IMR-90 (cell line): ENCODE measurements at regions not wholly inside any gene's neighbourhood (a gene's known extent, or its start where the extent isn't known, plus 50 kb on each side); places are given as distances from the start of the nearest gene placed in this dataset.
A peak's percentile ranks its signal among the peaks of the same experiment; 100 is the strongest.

Experiments used
- ATAC-seq: fragments of 200-7000 bp; cut with Tn5 transposase; 2 replicates; pipeline ENCODE4 v1.9.1; 2020; ENCODE audit warnings: low read depth, mild to moderate bottlenecking, moderate library complexity
- BruUV-seq: library from RNA; stranded (reverse); fragments of 400-500 nt; replicated peaks from 2 replicates; lab custom pipeline; 2021; lab: Mats Ljungman, UMichigan
- CTCF ChIA-PET: fragments of 300-600 bp; formaldehyde crosslinking; extraction: SDS; loops from one replicate; lab custom pipeline; 2021; ENCODE audit warnings: antibody characterized with exemption; lab: Yijun Ruan, JAX
- POLR2A ChIA-PET: fragments of 300-600 bp; sonication (Branson Sonifier 250); formaldehyde crosslinking; loops from one replicate; lab custom pipeline; 2022; ENCODE audit warnings: antibody characterized with exemption; ENCODE audit not compliant: unreplicated experiment; lab: Charles Lee
- DNase-seq: peaks from one replicate; pipeline ENCODE4 v3.0.0; 2013
- H2AFZ ChIP-seq: replicated peaks from 2 replicates; pipeline ENCODE3; 2013; ENCODE audit warnings: low read length, mild to moderate bottlenecking; ENCODE audit not compliant: poor library complexity
- H2AK5ac ChIP-seq: 2 replicates; pipeline ENCODE4 v1.6.1; 2013; ENCODE audit warnings: low read depth, low read length, inconsistent platforms
- H2AK9ac ChIP-seq: replicated peaks from 2 replicates; pipeline ENCODE3; 2013; ENCODE audit warnings: mild to moderate bottlenecking, low read depth, low read length, moderate library complexity; ENCODE audit not compliant: poor library complexity
- H2BK120ac ChIP-seq: 2 replicates; pipeline ENCODE4 v1.6.1; 2013; ENCODE audit warnings: low read depth, low read length, inconsistent platforms
- H2BK15ac ChIP-seq: 3 replicates; pipeline ENCODE4 v1.6.1; 2013; ENCODE audit warnings: low read depth, low read length, inconsistent platforms
- H2BK20ac ChIP-seq: 2 replicates; pipeline ENCODE4 v1.6.1; 2013; ENCODE audit warnings: low read depth, mild to moderate bottlenecking, inconsistent platforms, low read length, moderate library complexity
- H2BK5ac ChIP-seq: 2 replicates; pipeline ENCODE4 v1.6.1; 2013; ENCODE audit warnings: mild to moderate bottlenecking, low read depth, low read length, inconsistent platforms; ENCODE audit not compliant: poor library complexity, severe bottlenecking
- H3K14ac ChIP-seq: replicated peaks from 2 replicates; pipeline ENCODE4 v1.6.1; 2013; ENCODE audit warnings: low read depth, low read length, inconsistent platforms
- H3K18ac ChIP-seq: 2 replicates; pipeline ENCODE4 v1.6.1; 2013; ENCODE audit warnings: low read depth, low read length, control low read depth
- H3K23ac ChIP-seq: 2 replicates; pipeline ENCODE4 v1.6.1; 2013; ENCODE audit warnings: low read depth, low read length, inconsistent platforms
- H3K27ac ChIP-seq: 2 replicates; pipeline ENCODE4 v1.5.1; 2013; ENCODE audit warnings: mild to moderate bottlenecking, control low read depth, low read length; ENCODE audit not compliant: insufficient read depth
- H3K27me3 ChIP-seq: 2 replicates; pipeline ENCODE4 v1.6.1; 2013; ENCODE audit warnings: low read length; ENCODE audit not compliant: control insufficient read depth, insufficient read depth
- H3K36me3 ChIP-seq: 2 replicates; pipeline ENCODE4 v1.6.1; 2013; ENCODE audit warnings: low read length, mixed read lengths; ENCODE audit not compliant: control insufficient read depth, insufficient read depth
- H3K4ac ChIP-seq: 2 replicates; pipeline ENCODE4 v1.6.1; 2013; ENCODE audit warnings: low read depth, low read length, inconsistent platforms
- H3K4me1 ChIP-seq: 2 replicates; pipeline ENCODE4 v1.6.1; 2013; ENCODE audit warnings: low read length, mixed read lengths; ENCODE audit not compliant: control insufficient read depth, insufficient read depth
- H3K4me2 ChIP-seq: 2 replicates; pipeline ENCODE4 v1.6.1; 2013; ENCODE audit warnings: low read depth, mild to moderate bottlenecking, control low read depth, low read length, moderate library complexity
- H3K4me3 ChIP-seq: 2 replicates; pipeline ENCODE4 v1.5.1; 2013; ENCODE audit warnings: low read depth, mild to moderate bottlenecking, control low read depth, low read length, moderate library complexity; ENCODE audit not compliant: insufficient read depth
- H3K56ac ChIP-seq: 2 replicates; pipeline ENCODE4 v1.6.1; 2013; ENCODE audit warnings: low read length, inconsistent platforms; ENCODE audit not compliant: insufficient read depth; ENCODE audit errors: extremely low read depth
- H3K79me1 ChIP-seq, 2 experiments: 2 replicates each; pipeline ENCODE4 v1.6.1; 2013; ENCODE audit warnings: low read length in 2 of 2, inconsistent platforms in 1 of 2, low read depth in 1 of 2
- H3K9ac ChIP-seq: 2 replicates; pipeline ENCODE4 v1.6.1; 2013; ENCODE audit warnings: low read depth, low read length, control low read depth
- H3K9me1 ChIP-seq: 2 replicates; pipeline ENCODE4 v1.6.1; 2013; ENCODE audit warnings: low read length, inconsistent platforms; ENCODE audit not compliant: insufficient read depth
- H3K9me3 ChIP-seq: 2 replicates; pipeline ENCODE4 v1.6.1; 2013; ENCODE audit warnings: low read length; ENCODE audit not compliant: control insufficient read depth, insufficient read depth
- H4K20me1 ChIP-seq: 2 replicates; pipeline ENCODE4 v1.6.1; 2013; ENCODE audit warnings: low read length, inconsistent platforms; ENCODE audit not compliant: insufficient read depth
- H4K5ac ChIP-seq: 2 replicates; pipeline ENCODE4 v1.6.1; 2013; ENCODE audit warnings: mild to moderate bottlenecking, low read depth, low read length, control low read depth
- H4K8ac ChIP-seq, 2 experiments: 2 replicates each; pipeline ENCODE4 v1.6.1; 2013; ENCODE audit warnings: low read depth in 2 of 2, low read length in 2 of 2, control low read depth in 1 of 2, inconsistent platforms in 1 of 2
- H4K91ac ChIP-seq: 2 replicates; pipeline ENCODE4 v1.6.1; 2013; ENCODE audit warnings: low read depth, low read length, inconsistent platforms; ENCODE audit not compliant: insufficient read depth
- BHLHE40 ChIP-seq: fragments of 150-350 bp; IDR thresholded peaks from 2 replicates; pipeline ENCODE4 v1.6.1; 2016; ENCODE audit warnings: mild to moderate bottlenecking, low read depth, low read length
- CEBPB ChIP-seq: IDR thresholded peaks from 2 replicates; pipeline ENCODE4 v1.6.1; 2012; ENCODE audit warnings: low read depth, low read length, improper control_type of control experiment
- CHD1 ChIP-seq: IDR thresholded peaks from 2 replicates; pipeline ENCODE4 v1.6.1; 2012; ENCODE audit warnings: low read depth, low read length, improper control_type of control experiment
- MAZ ChIP-seq: IDR thresholded peaks from 2 replicates; pipeline ENCODE4 v1.6.1; 2012; ENCODE audit warnings: low read depth, mild to moderate bottlenecking, low read length, improper control_type of control experiment, moderate library complexity, borderline replicate concordance
- NFE2L2 ChIP-seq: fragments of 150-350 bp; IDR thresholded peaks from 2 replicates; pipeline ENCODE4 v1.6.1; 2016; ENCODE audit warnings: low read depth, mild to moderate bottlenecking, low read length
- POLR2A ChIP-seq: IDR thresholded peaks from 2 replicates; pipeline ENCODE4 v1.6.1; 2012; ENCODE audit warnings: mild to moderate bottlenecking, low read depth, low read length
- RAD21 ChIP-seq: IDR thresholded peaks from 2 replicates; pipeline ENCODE4 v1.6.1; 2012; ENCODE audit warnings: low read length, improper control_type of control experiment
- RCOR1 ChIP-seq: IDR thresholded peaks from 2 replicates; pipeline ENCODE4 v1.6.1; 2012; ENCODE audit warnings: mild to moderate bottlenecking, low read length, improper control_type of control experiment; ENCODE audit not compliant: insufficient replicate concordance
- RFX5 ChIP-seq: IDR thresholded peaks from 2 replicates; pipeline ENCODE4 v1.8.0; 2012; ENCODE audit warnings: low read depth, mild to moderate bottlenecking, low read length, moderate library complexity
- SMC3 ChIP-seq: fragments of 150-350 bp; IDR thresholded peaks from 2 replicates; pipeline ENCODE4 v1.6.1; 2016; ENCODE audit warnings: low read depth, mild to moderate bottlenecking, antibody characterized with exemption, low read length, moderate library complexity
- WGBS, 2 experiments: methylation state at CpG; one replicate each; pipeline versions ENCODE4 v1.1.5 to v1.1.7; 2013; ENCODE audit warnings: missing lambda C conversion rate in 2 of 2; ENCODE audit not compliant: insufficient read length in 1 of 2; ENCODE audit errors: extremely low coverage in 2 of 2; 5-methylcytosine and 5-hydroxymethylcytosine counted together
- dilution Hi-C: fragments of 300-500 bp; cut with HindIII; formaldehyde crosslinking; loops from one replicate; pipeline ENCODE4 v1.14.3; 2018; ENCODE audit warnings: low sequenced_read_pairs; ENCODE audit not compliant: unreplicated experiment
- in situ Hi-C: fragments of 300-500 bp; cut with MboI; formaldehyde crosslinking; loops from 3 replicates; pipeline ENCODE4 v1.14.3; 2019; ENCODE audit warnings: low sequenced_read_pairs, inconsistent platforms, mixed read lengths
- intact Hi-C: fragments of 100-400 bp; cut with micrococcal nuclease; formaldehyde crosslinking; loops from 2 replicates; pipeline ENCODE4 v1.10.0; 2022
- TF ChIP-seq, protein P1 (sequence below): fragments of 150-350 bp; IDR thresholded peaks from 2 replicates; pipeline ENCODE4 v1.6.1; 2017; ENCODE audit warnings: mild to moderate bottlenecking, antibody characterized with exemption, low read length, low read depth
- TF ChIP-seq, protein P2 (sequence below): fragments of 150-350 bp; IDR thresholded peaks from 2 replicates; pipeline ENCODE4 v1.6.1; 2016; ENCODE audit warnings: low read depth, mild to moderate bottlenecking, low read length, moderate library complexity, borderline replicate concordance
- TF ChIP-seq, protein P3 (sequence below): conservative IDR thresholded peaks from 2 replicates; pipeline ENCODE4 v1.5.1; 2012; ENCODE audit warnings: mild to moderate bottlenecking, low read depth, low read length, improper control_type of control experiment

DNA sequence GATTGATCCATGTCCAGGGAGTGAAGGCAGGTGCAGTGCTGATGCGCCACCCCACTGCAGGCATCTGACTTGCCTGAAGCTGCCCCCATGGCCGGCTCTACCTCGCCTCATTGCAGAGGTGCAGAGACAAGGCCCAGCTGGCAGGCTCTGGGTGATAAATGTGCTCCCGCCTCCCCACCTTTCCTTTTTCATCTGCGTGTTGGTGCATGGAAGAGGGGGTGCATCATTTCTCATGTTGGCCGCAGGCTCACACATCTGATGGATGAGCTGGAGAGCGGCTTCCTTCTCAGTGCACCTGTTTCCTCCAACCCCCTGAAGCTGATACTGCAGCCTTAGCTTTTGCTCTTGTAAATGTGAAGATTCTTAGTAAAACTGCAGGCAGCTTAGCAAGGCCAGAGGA lies 306.0 kb upstream of the KAZN start:
- no peak overlapping the region for H3K9ac ChIP-seq
- intact Hi-C loops (no loop called here), dilution Hi-C loops (no loop called here), in situ Hi-C loops (no loop called here)
- H3K36me3 ChIP-seq, result no peaks in the 10 kb centered on the region
- no peak overlapping the region for H3K4ac ChIP-seq
- H2AK9ac ChIP-seq, result no peak overlapping the region
- H3K56ac ChIP-seq, result no peak overlapping the region
- no peaks in the 10 kb centered on the region for H3K9me1 ChIP-seq
- no TSS peak for BruUV-seq
- H3K4me2 ChIP-seq, result no peak overlapping the region
- ATAC-seq (no peak), DNase-seq (no peak)
- no peak overlapping the region for H4K5ac ChIP-seq
- no peak overlapping the region for H3K27ac ChIP-seq
- TF ChIP-seq, protein P1, sequence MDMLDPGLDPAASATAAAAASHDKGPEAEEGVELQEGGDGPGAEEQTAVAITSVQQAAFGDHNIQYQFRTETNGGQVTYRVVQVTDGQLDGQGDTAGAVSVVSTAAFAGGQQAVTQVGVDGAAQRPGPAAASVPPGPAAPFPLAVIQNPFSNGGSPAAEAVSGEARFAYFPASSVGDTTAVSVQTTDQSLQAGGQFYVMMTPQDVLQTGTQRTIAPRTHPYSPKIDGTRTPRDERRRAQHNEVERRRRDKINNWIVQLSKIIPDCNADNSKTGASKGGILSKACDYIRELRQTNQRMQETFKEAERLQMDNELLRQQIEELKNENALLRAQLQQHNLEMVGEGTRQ, result no peak
- no peak for TF ChIP-seq CEBPB
- TF ChIP-seq, protein P2, sequence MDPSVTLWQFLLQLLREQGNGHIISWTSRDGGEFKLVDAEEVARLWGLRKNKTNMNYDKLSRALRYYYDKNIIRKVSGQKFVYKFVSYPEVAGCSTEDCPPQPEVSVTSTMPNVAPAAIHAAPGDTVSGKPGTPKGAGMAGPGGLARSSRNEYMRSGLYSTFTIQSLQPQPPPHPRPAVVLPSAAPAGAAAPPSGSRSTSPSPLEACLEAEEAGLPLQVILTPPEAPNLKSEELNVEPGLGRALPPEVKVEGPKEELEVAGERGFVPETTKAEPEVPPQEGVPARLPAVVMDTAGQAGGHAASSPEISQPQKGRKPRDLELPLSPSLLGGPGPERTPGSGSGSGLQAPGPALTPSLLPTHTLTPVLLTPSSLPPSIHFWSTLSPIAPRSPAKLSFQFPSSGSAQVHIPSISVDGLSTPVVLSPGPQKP, result no peak
- TF ChIP-seq RFX5, result no peak
- TF ChIP-seq, protein P3, sequence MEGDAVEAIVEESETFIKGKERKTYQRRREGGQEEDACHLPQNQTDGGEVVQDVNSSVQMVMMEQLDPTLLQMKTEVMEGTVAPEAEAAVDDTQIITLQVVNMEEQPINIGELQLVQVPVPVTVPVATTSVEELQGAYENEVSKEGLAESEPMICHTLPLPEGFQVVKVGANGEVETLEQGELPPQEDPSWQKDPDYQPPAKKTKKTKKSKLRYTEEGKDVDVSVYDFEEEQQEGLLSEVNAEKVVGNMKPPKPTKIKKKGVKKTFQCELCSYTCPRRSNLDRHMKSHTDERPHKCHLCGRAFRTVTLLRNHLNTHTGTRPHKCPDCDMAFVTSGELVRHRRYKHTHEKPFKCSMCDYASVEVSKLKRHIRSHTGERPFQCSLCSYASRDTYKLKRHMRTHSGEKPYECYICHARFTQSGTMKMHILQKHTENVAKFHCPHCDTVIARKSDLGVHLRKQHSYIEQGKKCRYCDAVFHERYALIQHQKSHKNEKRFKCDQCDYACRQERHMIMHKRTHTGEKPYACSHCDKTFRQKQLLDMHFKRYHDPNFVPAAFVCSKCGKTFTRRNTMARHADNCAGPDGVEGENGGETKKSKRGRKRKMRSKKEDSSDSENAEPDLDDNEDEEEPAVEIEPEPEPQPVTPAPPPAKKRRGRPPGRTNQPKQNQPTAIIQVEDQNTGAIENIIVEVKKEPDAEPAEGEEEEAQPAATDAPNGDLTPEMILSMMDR, result no peak
- TF ChIP-seq SMC3, result no peak
- TF ChIP-seq MAZ, result no peak
- no peak for TF ChIP-seq POLR2A
- TF ChIP-seq NFE2L2, result no peak
- TF ChIP-seq RAD21, result no peak
- TF ChIP-seq RCOR1, result no peak
- no peak for TF ChIP-seq CHD1
- no peak for TF ChIP-seq BHLHE40
- H3K4me3 ChIP-seq, result no peak overlapping the region
- peaks cover 2% of the 10 kb centered on the region; the same call in 1 of the 2 replicates for H3K9me3 ChIP-seq
- peak overlapping the region; percentile 5 for H2AFZ ChIP-seq
- no peak overlapping the region for H2AK5ac ChIP-seq
- H2BK20ac ChIP-seq, result no peak overlapping the region
- no peak overlapping the region for H2BK15ac ChIP-seq
- ChIA-PET CTCF (no interaction called here), POLR2A (no interaction called here)
- H3K27me3 ChIP-seq, result no peaks in the 10 kb centered on the region
- H3K18ac ChIP-seq, result no peak overlapping the region
- no CpG with 5 or more reads among the region's 7 CpGs for WGBS, 2 experiments
- H3K23ac ChIP-seq, result no peak overlapping the region
- H4K8ac ChIP-seq, result no peak overlapping the region
- H2BK5ac ChIP-seq, result no peak overlapping the region
- no peaks in the 10 kb centered on the region for H3K79me1 ChIP-seq
- H3K4me1 ChIP-seq, result no peaks in the 10 kb centered on the region
- no peak overlapping the region for H4K91ac ChIP-seq
- no peaks in the 10 kb centered on the region for H4K20me1 ChIP-seq
- H2BK120ac ChIP-seq, result no peak overlapping the region
- H3K14ac ChIP-seq, result no peak overlapping the region
